A673 (cell line): ENCODE measurements at regions not wholly inside any gene's neighbourhood (a gene's known extent, or its start where the extent isn't known, plus 50 kb on each side); places are given as distances from the start of the nearest gene placed in this dataset.

ENCODE experiments used
- BruUV-seq: library from RNA; stranded (reverse); fragments of 400-500 nt; replicated peaks from 2 replicates; lab custom pipeline; 2021; lab: Mats Ljungman, UMichigan
- CTCF ChIA-PET: fragments of 300-600 bp; sonication (Branson Sonifier 250); formaldehyde crosslinking; loops from one replicate; lab custom pipeline; 2022; ENCODE audit warnings: antibody characterized with exemption; lab: Charles Lee
- POLR2A ChIA-PET: fragments of 300-600 bp; sonication (Branson Sonifier 250); formaldehyde crosslinking; loops from one replicate; lab custom pipeline; 2022; ENCODE audit warnings: antibody characterized with exemption; ENCODE audit not compliant: low non-redundant PET; lab: Charles Lee
- DNase-seq: peaks from one replicate; pipeline ENCODE4 v3.0.0-alpha.2; 2015; ENCODE audit warnings: low spot score
- H3K27ac ChIP-seq: fragments of 200-600 bp; sonication (generic); 2 replicates; pipeline ENCODE4 v1.5.1; 2016; ENCODE audit warnings: mixed run types, low read depth, mild to moderate bottlenecking, mixed read lengths, antibody characterized with exemption, low read length; ENCODE audit not compliant: poor library complexity, severe bottlenecking
- H3K27me3 ChIP-seq: fragments of 200-600 bp; sonication (generic); replicated peaks from 2 replicates; pipeline ENCODE4 v1.6.1; 2017; ENCODE audit warnings: mixed run types, low read depth, mild to moderate bottlenecking, mixed read lengths, antibody characterized with exemption, low read length; ENCODE audit not compliant: insufficient read depth, poor library complexity
- H3K36me3 ChIP-seq: fragments of 200-600 bp; sonication (generic); 2 replicates; pipeline ENCODE4 v1.6.1; 2016; ENCODE audit warnings: mixed run types, mild to moderate bottlenecking, mixed read lengths, antibody characterized with exemption, low read length; ENCODE audit not compliant: insufficient read depth, poor library complexity, severe bottlenecking
- H3K4me1 ChIP-seq: fragments of 200-600 bp; sonication (generic); 2 replicates; pipeline ENCODE4 v1.6.1; 2017; ENCODE audit warnings: mixed run types, mild to moderate bottlenecking, mixed read lengths, antibody characterized with exemption, low read length; ENCODE audit not compliant: insufficient read depth, poor library complexity, severe bottlenecking
- H3K4me3 ChIP-seq: fragments of 200-600 bp; sonication (generic); 2 replicates; pipeline ENCODE4 v1.5.1; 2016; ENCODE audit warnings: low read depth, mixed run types, mild to moderate bottlenecking, mixed read lengths, low read length; ENCODE audit not compliant: poor library complexity, severe bottlenecking
- H3K9me3 ChIP-seq: fragments of 200-600 bp; sonication (generic); 2 replicates; pipeline ENCODE4 v1.6.1; 2016; ENCODE audit warnings: mixed run types, low read depth, mild to moderate bottlenecking, mixed read lengths, antibody characterized with exemption, low read length; ENCODE audit not compliant: poor library complexity, severe bottlenecking
- CTCF ChIP-seq: fragments of 300-800, 200-600 bp; sonication (generic); conservative IDR thresholded peaks from 2 replicates; pipeline ENCODE4 v1.5.1; 2017; ENCODE audit warnings: low read depth, mild to moderate bottlenecking, antibody characterized with exemption, low read length, moderate library complexity, mixed read lengths
- EZH2 ChIP-seq: fragments of 200-600 bp; sonication (generic); IDR thresholded peaks from 2 replicates; pipeline ENCODE4 v1.6.1; 2017; ENCODE audit warnings: borderline replicate concordance, low read depth, mild to moderate bottlenecking, mixed read lengths, antibody characterized with exemption, low read length; ENCODE audit not compliant: poor library complexity, severe bottlenecking
- intact Hi-C: fragments of 100-400 bp; cut with micrococcal nuclease; formaldehyde crosslinking; loops from one replicate; pipeline ENCODE4 v1.10.0; 2022; ENCODE audit not compliant: unreplicated experiment

DNA sequence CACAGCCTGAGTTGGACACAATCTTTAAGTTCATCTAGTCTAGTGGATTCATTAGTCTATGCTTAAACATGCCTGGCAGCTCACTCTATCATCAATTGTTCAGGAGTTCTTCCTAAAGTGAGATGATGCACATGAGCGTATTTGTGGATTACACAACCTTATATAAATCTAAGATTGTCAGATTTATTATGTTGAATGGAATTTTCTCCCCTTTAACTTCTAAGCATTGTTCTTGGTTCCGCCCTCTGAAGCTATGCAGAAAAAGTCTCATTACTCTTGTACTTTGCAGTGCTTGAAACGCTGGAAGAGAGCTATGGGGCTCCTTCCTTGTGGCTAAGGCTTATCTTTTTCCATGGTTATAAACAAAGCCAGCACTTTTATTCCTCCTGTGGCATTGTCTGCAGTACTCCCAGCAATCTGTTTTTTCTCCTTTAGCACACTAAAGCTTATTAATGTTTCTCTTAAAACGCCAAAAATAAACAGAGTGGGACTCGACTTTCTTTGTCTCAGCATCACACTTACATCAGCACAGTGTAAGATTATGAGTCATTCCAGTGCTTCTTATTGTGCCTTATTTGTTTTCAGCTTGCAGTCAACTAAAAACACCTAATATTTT, 316.8 kb upstream of the CAMK1G start:
- Histone ChIP-seq H3K27ac (no peak overlapping the region), H3K9me3 (no peaks in the 10 kb centered on the region), H3K27me3 (peaks cover 45% of the 10 kb centered on the region), H3K36me3 (no peaks in the 10 kb centered on the region), H3K4me3 (no peak overlapping the region), H3K4me1 (no peaks in the 10 kb centered on the region)
- ChIA-PET CTCF (interaction anchor here (0.6 kb wide), 1 partner anchor 267 kb away, joined by 4 read pairs; no protein-coding TSS in a partner anchor), POLR2A (no interaction called here)
- no peak for DNase-seq
- no TSS peak for BruUV-seq
- intact Hi-C loops, result no loop called here
- TF ChIP-seq CTCF (no peak), EZH2 (no peak)

DNA sequence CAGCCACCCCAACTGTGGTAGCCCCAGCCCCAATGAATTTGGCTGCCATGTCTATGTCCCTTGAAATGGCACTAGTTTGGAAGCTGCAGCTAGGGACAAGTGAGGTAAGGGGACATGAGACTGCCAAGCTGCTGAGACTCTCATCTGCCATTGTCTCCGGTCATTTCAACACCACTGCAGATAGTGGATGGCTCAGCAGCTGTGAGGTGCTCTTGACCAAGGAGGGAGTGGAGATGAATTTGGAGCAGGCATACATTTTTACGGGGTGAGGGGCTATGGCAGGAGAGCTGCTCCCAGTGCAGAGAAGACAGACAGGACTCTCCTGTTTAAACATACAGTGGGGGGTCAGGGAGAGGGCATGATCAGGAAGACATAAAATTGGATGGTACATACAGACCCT, 315.5 kb upstream of the CAMK1G start:
- Histone ChIP-seq H3K9me3 (no peaks in the 10 kb centered on the region), H3K27me3 (peaks cover 45% of the 10 kb centered on the region), H3K27ac (no peak overlapping the region), H3K36me3 (no peaks in the 10 kb centered on the region), H3K4me3 (no peak overlapping the region), H3K4me1 (no peaks in the 10 kb centered on the region)
- TF ChIP-seq EZH2 (no peak), CTCF (no peak)
- CTCF ChIA-PET, result no interaction called here
- intact Hi-C loops, result no loop called here
- POLR2A ChIA-PET, result no interaction called here
- BruUV-seq, result no TSS peak
- DNase-seq, result no peak

GRCh38 chr1:209268479-209268878, 315.0 kb upstream of the CAMK1G start:
- H3K9me3 ChIP-seq, result no peaks in the 10 kb centered on the region
- intact Hi-C loops, result no loop called here
- no peaks in the 10 kb centered on the region for H3K4me1 ChIP-seq
- no peaks in the 10 kb centered on the region for H3K36me3 ChIP-seq
- H3K27ac ChIP-seq, result no peak overlapping the region
- DNase-seq, result no peak
- CTCF ChIA-PET, result no interaction called here
- POLR2A ChIA-PET, result no interaction called here
- BruUV-seq, result no TSS peak
- H3K27me3 ChIP-seq, result peaks cover 43% of the 10 kb centered on the region
- no peak overlapping the region for H3K4me3 ChIP-seq
- no peak for TF ChIP-seq EZH2
- TF ChIP-seq CTCF, result no peak
